HCT116 (cell line): ENCODE measurements at regions not wholly inside any gene's neighbourhood (a gene's known extent, or its start where the extent isn't known, plus 50 kb on each side); places are given as distances from the start of the nearest gene placed in this dataset.

ENCODE experiments used
- ATAC-seq: fragments of 200-7000 bp; cut with Tn5 transposase; 2 replicates; pipeline ENCODE4 v1.9.1; 2020; ENCODE audit warnings: mild to moderate bottlenecking, moderate library complexity
- BruUV-seq: library from RNA; stranded (reverse); fragments of 400-500 nt; replicated peaks from 2 replicates; lab custom pipeline; 2021; lab: Mats Ljungman, UMichigan
- CTCF ChIA-PET: fragments of 300-600 bp; sonication (Branson Sonifier 250); formaldehyde crosslinking; loops from one replicate; lab custom pipeline; 2021; ENCODE audit warnings: antibody characterized with exemption; lab: Charles Lee
- POLR2A ChIA-PET: fragments of 300-600, 350-600 bp; sonication (Branson Sonifier 250); formaldehyde crosslinking; loops from one replicate; lab custom pipeline; 2021; ENCODE audit warnings: antibody characterized with exemption; lab: Charles Lee
- RAD21 ChIA-PET, 2 experiments: fragments of 300-600 bp; sonication (Branson Sonifier 250); formaldehyde crosslinking; loops; one replicate each; lab custom pipeline; 2023; ENCODE audit warnings: low total read pairs in 2 of 2; ENCODE audit not compliant: uncharacterized antibody in 2 of 2, unreplicated experiment in 2 of 2, low non-redundant PET in 1 of 2; lab: Charles Lee
- DNase-seq: peaks from one replicate; pipeline ENCODE4 v3.0.0-alpha.2; 2010; ENCODE audit warnings: low read depth, low spot score
- H2AFZ ChIP-seq: fragments of 200-600 bp; shearing (Covaris generic), sonication (generic); 2 replicates; pipeline ENCODE4 v1.6.1; 2017; ENCODE audit warnings: low read depth, mixed run types, mixed read lengths, antibody characterized with exemption, low read length; ENCODE audit not compliant: poor library complexity, severe bottlenecking
- H3K27ac ChIP-seq: 2 replicates; pipeline ENCODE4 v1.5.1; 2012; ENCODE audit warnings: low read depth, low read length
- H3K27me3 ChIP-seq: fragments of 200-600 bp; sonication (generic); 2 replicates; pipeline ENCODE4 v1.6.1; 2016; ENCODE audit warnings: mixed run types, low read length, mixed read lengths; ENCODE audit not compliant: insufficient read depth
- H3K36me3 ChIP-seq, 2 experiments: fragments of 200-500 bp in 1 of 2; fragments of 200-600 bp in 1 of 2; sonication (Bioruptor generic) in 1 of 2; sonication (generic) in 1 of 2; 2 replicates each; pipeline versions ENCODE4 v1.5.1 to v1.6.1; 2014 to 2016; ENCODE audit warnings: low read length in 2 of 2, inconsistent platforms in 1 of 2, mixed read lengths in 1 of 2, mixed run types in 1 of 2; ENCODE audit not compliant: insufficient read depth in 2 of 2, control insufficient read depth in 1 of 2
- H3K4me1 ChIP-seq, 2 experiments: fragments of 200-600 bp in 1 of 2; sonication (generic) in 1 of 2; 2 replicates each; pipeline versions ENCODE4 v1.5.1 to v1.6.1; 2012 to 2017; ENCODE audit warnings: low read length in 2 of 2, inconsistent platforms in 1 of 2, mild to moderate bottlenecking in 1 of 2, mixed read lengths in 1 of 2, mixed run types in 1 of 2, moderate library complexity in 1 of 2; ENCODE audit not compliant: insufficient read depth in 2 of 2, control insufficient read depth in 1 of 2
- H3K4me2 ChIP-seq: fragments of 200-600 bp; sonication (generic); 2 replicates; pipeline ENCODE4 v1.6.1; 2017; ENCODE audit warnings: mixed run types, low read length, mixed read lengths
- H3K4me3 ChIP-seq, 2 experiments: fragments of 200-600 bp in 1 of 2; sonication (generic) in 1 of 2; replicated peaks in 1 of 2; 2 replicates each; pipeline ENCODE4 v1.5.1; 2011 to 2016; ENCODE audit warnings: low read length in 2 of 2, control low read depth in 1 of 2, low read depth in 1 of 2, mild to moderate bottlenecking in 1 of 2, mixed read lengths in 1 of 2, mixed run types in 1 of 2
- H3K79me2 ChIP-seq: fragments of 200-600 bp; sonication (generic); 2 replicates; pipeline ENCODE4 v1.6.1; 2017; ENCODE audit warnings: mild to moderate bottlenecking, mixed run types, low read length, moderate library complexity, mixed read lengths; ENCODE audit not compliant: insufficient read depth
- H3K9ac ChIP-seq: fragments of 200-600 bp; sonication (generic); 2 replicates; pipeline ENCODE4 v1.6.1; 2016; ENCODE audit warnings: low read length, mixed read lengths
- H3K9me2 ChIP-seq: fragments of 200-600 bp; sonication (generic), shearing (Covaris generic); 2 replicates; pipeline ENCODE4 v1.6.1; 2017; ENCODE audit warnings: mixed run types, mild to moderate bottlenecking, moderate library complexity; ENCODE audit not compliant: insufficient read depth
- H3K9me3 ChIP-seq, 2 experiments: fragments of 200-500 bp in 1 of 2; fragments of 200-600 bp in 1 of 2; sonication (Bioruptor generic) in 1 of 2; sonication (generic) in 1 of 2; 2 replicates each; pipeline ENCODE4 v1.6.1; 2014 to 2017; ENCODE audit warnings: low read length in 2 of 2, mixed read lengths in 2 of 2, inconsistent platforms in 1 of 2, low read depth in 1 of 2, mild to moderate bottlenecking in 1 of 2, mixed run types in 1 of 2, moderate library complexity in 1 of 2; ENCODE audit not compliant: control insufficient read depth in 1 of 2, insufficient read depth in 1 of 2
- H4K20me1 ChIP-seq: fragments of 200-600 bp; sonication (generic), shearing (Covaris generic); 2 replicates; pipeline ENCODE4 v1.6.1; 2017; ENCODE audit warnings: mixed run types, mild to moderate bottlenecking, moderate library complexity; ENCODE audit not compliant: insufficient read depth
- ATF3 ChIP-seq: IDR thresholded peaks from 2 replicates; pipeline ENCODE4 v1.6.1; 2012
- CTCF ChIP-seq, 3 experiments: fragments of 200-600 bp in 1 of 3; sonication (generic) in 1 of 3; IDR thresholded peaks in 2 of 3; conservative IDR thresholded peaks in 1 of 3; 2 replicates each; pipeline ENCODE4 v1.5.1; 2012 to 2017; ENCODE audit warnings: low read depth in 2 of 3, low read length in 2 of 3, antibody characterized with exemption in 1 of 3, borderline replicate concordance in 1 of 3, control low read depth in 1 of 3, mild to moderate bottlenecking in 1 of 3, mixed read lengths in 1 of 3, mixed run types in 1 of 3, moderate library complexity in 1 of 3; ENCODE audit not compliant: insufficient read depth in 1 of 3
- EGR1 ChIP-seq: IDR thresholded peaks from 2 replicates; pipeline ENCODE4 v1.6.1; 2012; ENCODE audit warnings: low read depth
- ELF1 ChIP-seq: IDR thresholded peaks from 2 replicates; pipeline ENCODE4 v1.6.1; 2012; ENCODE audit warnings: low read depth, borderline replicate concordance
- EZH2 ChIP-seq: fragments of 200-600 bp; sonication (generic); IDR thresholded peaks from 2 replicates; pipeline ENCODE4 v1.6.1; 2017; ENCODE audit warnings: antibody characterized with exemption, mixed run types
- EZH2phosphoT487 ChIP-seq: fragments of 200-600 bp; IDR thresholded peaks from 2 replicates; pipeline ENCODE4 v1.6.1; 2018; ENCODE audit warnings: antibody characterized with exemption, borderline replicate concordance
- FOSL1 ChIP-seq: IDR thresholded peaks from 2 replicates; pipeline ENCODE4 v1.6.1; 2012; ENCODE audit warnings: low read depth
- JUND ChIP-seq: IDR thresholded peaks from 2 replicates; pipeline ENCODE4 v1.6.1; 2012
- MAX ChIP-seq: IDR thresholded peaks from 2 replicates; pipeline ENCODE4 v1.6.1; 2012
- POLR2A ChIP-seq: IDR thresholded peaks from 2 replicates; pipeline ENCODE4 v1.7.0; 2011; ENCODE audit warnings: borderline replicate concordance; ENCODE audit not compliant: insufficient read depth, insufficient read length; ENCODE audit errors: extremely low read depth
- POLR2AphosphoS5 ChIP-seq: IDR thresholded peaks from 2 replicates; pipeline ENCODE4 v1.6.1; 2011; ENCODE audit warnings: mild to moderate bottlenecking, low read depth, low read length, moderate library complexity
- REST ChIP-seq: IDR thresholded peaks from 2 replicates; pipeline ENCODE4 v1.6.1; 2012; ENCODE audit warnings: low read depth
- SIN3A ChIP-seq: IDR thresholded peaks from 2 replicates; pipeline ENCODE4 v1.6.1; 2012; ENCODE audit warnings: low read depth
- SRF ChIP-seq: IDR thresholded peaks from 2 replicates; pipeline ENCODE4 v1.6.1; 2012; ENCODE audit warnings: low read depth
- TCF7L2 ChIP-seq: IDR thresholded peaks from 2 replicates; pipeline ENCODE4 v1.7.0; 2011; ENCODE audit warnings: borderline replicate concordance, inconsistent platforms; ENCODE audit not compliant: insufficient read depth, insufficient read length; ENCODE audit errors: extremely low read depth
- ZNF274 ChIP-seq: fragments of 200-500 bp; sonication (Bioruptor generic); IDR thresholded peaks from 2 replicates; pipeline ENCODE4 v1.6.1; 2014; ENCODE audit warnings: mild to moderate bottlenecking, low read depth, low read length, inconsistent platforms
- intact Hi-C: fragments of 100-400 bp; cut with micrococcal nuclease; formaldehyde crosslinking; loops from 2 replicates; pipeline ENCODE4 v1.10.0; 2022

GRCh38 chr1:55359611-55360010, 144.4 kb upstream of the USP24 start:
- CTCF ChIA-PET: interaction anchor here (1.2 kb wide), 1 partner anchor 16 kb away, joined by 7 read pairs; no protein-coding TSS in a partner anchor
- H3K36me3 ChIP-seq: no peaks in the 10 kb centered on the region
- RAD21 ChIA-PET: no interaction called here

More at GRCh38 chr1:55359611-55360010, 144.4 kb upstream of the USP24 start:
- no peaks in the 10 kb centered on the region for H3K79me2 ChIP-seq
- H3K9me3 ChIP-seq: no peaks in the 10 kb centered on the region
- DNase-seq (no peak), ATAC-seq (no peak)
- H3K27me3 ChIP-seq: no peaks in the 10 kb centered on the region
- intact Hi-C loops: no loop called here
- POLR2A ChIA-PET: no interaction called here
- no peaks in the 10 kb centered on the region for H3K4me1 ChIP-seq
- no peak overlapping the region for H3K4me3 ChIP-seq
- no peak overlapping the region for H3K4me2 ChIP-seq
- TF ChIP-seq JUND (no peak), ATF3 (no peak), CTCF (IDR thresholded peaks at IDR 0.05 in 2 of 3, conservative IDR thresholded peaks at IDR 0.05 in 1 of 3; ENCODE audit: borderline replicate concordance in 1 of 3, insufficient read depth in 1 of 3, low read depth in 2 of 3, low read length in 2 of 3) (no peak), SRF (no peak), EZH2 (no peak), REST (no peak), EGR1 (no peak), POLR2A (no peak), MAX (no peak), EZH2phosphoT487 (no peak), POLR2AphosphoS5 (no peak), ZNF274 (no peak), SIN3A (no peak), ELF1 (no peak), FOSL1 (no peak), TCF7L2 (no peak)
- no peaks in the 10 kb centered on the region for H3K9me2 ChIP-seq
- H2AFZ ChIP-seq: no peak overlapping the region
- H3K27ac ChIP-seq: no peak overlapping the region
- H4K20me1 ChIP-seq: no peaks in the 10 kb centered on the region
- no peak overlapping the region for H3K9ac ChIP-seq
- no TSS peak for BruUV-seq
